Spleen (tissue), 11 donors: ENCODE measurements at regions not wholly inside any gene's neighbourhood (a gene's known extent, or its start where the extent isn't known, plus 50 kb on each side); places are given as distances from the start of the nearest gene placed in this dataset.

ENCODE experiments used
- DNase-seq: peaks from one replicate; pipeline ENCODE4 v3.0.0-alpha.2; 2020
- H3K27ac ChIP-seq, 8 donors: fragments of 200-600 bp; sonication (generic) in 7 of 8; 1 replicate in 4 of 8; 2 replicates in 4 of 8; pipeline versions ENCODE4 v1.5.0 to v1.8.0; 2016 to 2021; ENCODE audit warnings: inconsistent platforms in 4 of 8, mild to moderate bottlenecking in 4 of 8, moderate library complexity in 1 of 8
- H3K27me3 ChIP-seq, 7 donors: fragments of 200-600 bp; sonication (generic) in 6 of 7; replicated peaks in 1 of 7; 1 replicate in 4 of 7; 2 replicates in 3 of 7; pipeline versions ENCODE4 v1.5.0 to v1.8.0; 2016 to 2021; ENCODE audit warnings: inconsistent platforms in 3 of 7, mild to moderate bottlenecking in 1 of 7
- H3K36me3 ChIP-seq, 6 donors: fragments of 200-600 bp; sonication (generic) in 5 of 6; 1 replicate in 4 of 6; 2 replicates in 2 of 6; pipeline versions ENCODE4 v1.5.0 to v1.8.0; 2016 to 2021; ENCODE audit warnings: inconsistent platforms in 2 of 6
- H3K4me1 ChIP-seq, 6 donors: fragments of 200-600 bp; sonication (generic) in 5 of 6; 1 replicate in 3 of 6; 2 replicates in 3 of 6; pipeline versions ENCODE4 v1.5.0 to v1.8.0; 2016 to 2021; ENCODE audit warnings: inconsistent platforms in 3 of 6
- H3K4me3 ChIP-seq, 8 donors: fragments of 200-600 bp; sonication (generic) in 7 of 8; 1 replicate in 4 of 8; 2 replicates in 4 of 8; pipeline versions ENCODE4 v1.5.0 to v1.8.0; 2016 to 2021; ENCODE audit warnings: inconsistent platforms in 4 of 8, mild to moderate bottlenecking in 4 of 8, moderate library complexity in 2 of 8
- H3K9me3 ChIP-seq, 8 donors: fragments of 200-600 bp; sonication (generic) in 7 of 8; 1 replicate in 4 of 8; 2 replicates in 4 of 8; pipeline versions ENCODE4 v1.5.0 to v1.8.0; 2016 to 2021; ENCODE audit warnings: inconsistent platforms in 4 of 8
- CTCF ChIP-seq, 11 experiments: fragments of 200-600 bp in 7 of 11; fragments of 450-650 bp in 4 of 11; sonication (generic) in 4 of 11; IDR thresholded peaks in 8 of 11; conservative IDR thresholded peaks in 3 of 11; 1 replicate in 7 of 11; 2 replicates in 4 of 11; pipeline versions ENCODE4 v1.4.0 to v1.8.0; 2016 to 2021; ENCODE audit warnings: antibody characterized with exemption in 11 of 11, inconsistent platforms in 4 of 11, mild to moderate bottlenecking in 1 of 11
- POLR2A ChIP-seq, 3 donors: fragments of 450-650 bp; IDR thresholded peaks; one replicate each; pipeline ENCODE4 v1.5.1; 2017; ENCODE audit warnings: antibody characterized with exemption in 3 of 3, mild to moderate bottlenecking in 1 of 3
- POLR2AphosphoS5 ChIP-seq, 3 donors: sonication (generic); formaldehyde crosslinking; IDR thresholded peaks; one replicate each; pipeline ENCODE4 v1.5.1; 2017; ENCODE audit warnings: antibody characterized with exemption in 3 of 3
- WGBS, 5 donors: extraction: QIAGEN DNeasy Blood & Tissue Kit in 3 of 5; methylation state at CpG; one replicate each; pipeline versions ENCODE4 v1.1.5 to v1.1.7; 2013 to 2018; 5-methylcytosine and 5-hydroxymethylcytosine counted together
- intact Hi-C: fragments of 100-400 bp; cut with DNase I; formaldehyde crosslinking; loops from one replicate; pipeline ENCODE4 v1.15.0; 2023; ENCODE audit warnings: low total_unique reads
- donor health status: healthy with polysubstance abuse.
- donor health status: DM: no; HTN: no; CAD: no; lungs with moderate emphysema.
- donor health status: DM: no; HTN: no; CAD: no.
- donor health status: Bipolar disorder and iron deficiency.
- donor health status: healthy.
- donor health status: DM: no; HTN: no; CAD: no.
- donor health status: DM: yes; HTN: yes; CAD: no.

GRCh38 chr17:73936908-73937627 lies 266.4 kb upstream of the RPL38 start:
- Histone ChIP-seq H3K4me3 (no peak overlapping the region), H3K36me3 (no peaks in the 10 kb centered on the region), H3K27me3 (peaks cover 0 to 9% (median 0%) of the 10 kb centered on the region in 7 donors), H3K27ac (no peak overlapping the region), H3K9me3 (no peaks in the 10 kb centered on the region), H3K4me1 (peaks cover 0 to 7% (median 0%) of the 10 kb centered on the region in 6 donors)
- intact Hi-C loops, result no loop called here
- no peak for DNase-seq
- TF ChIP-seq POLR2AphosphoS5 (IDR thresholded peaks at IDR 0.05) (no peak), CTCF (IDR thresholded peaks at IDR 0.05 in 8 of 11, conservative IDR thresholded peaks at IDR 0.05 in 3 of 11) (no peak), POLR2A (IDR thresholded peaks at IDR 0.05) (no peak)
- WGBS, 5 donors, result 85 to 88% (median 86%) methylated on average over 8 of the region's 8 CpGs

- intact Hi-C loops, result no loop called here
- H3K27ac ChIP-seq, result no peak overlapping the region
- H3K27me3 ChIP-seq, result peaks cover 0 to 11% (median 0%) of the 10 kb centered on the region in 7 donors
- DNase-seq, result no peak
- no peaks in the 10 kb centered on the region for H3K9me3 ChIP-seq
- H3K4me3 ChIP-seq, result no peak overlapping the region
- 78 to 91% (median 88%) methylated on average over 2 of the region's 2 CpGs for WGBS, 5 donors
- H3K36me3 ChIP-seq, result no peaks in the 10 kb centered on the region
- no peak for TF ChIP-seq POLR2A (IDR thresholded peaks at IDR 0.05)
- TF ChIP-seq CTCF (IDR thresholded peaks at IDR 0.05 in 8 of 11, conservative IDR thresholded peaks at IDR 0.05 in 3 of 11), result no peak
- no peak for TF ChIP-seq POLR2AphosphoS5 (IDR thresholded peaks at IDR 0.05)
- peaks cover 0 to 6% (median 0%) of the 10 kb centered on the region in 6 donors for H3K4me1 ChIP-seq
Measured at GRCh38 chr17:73938706-73939105, 264.8 kb upstream of the RPL38 start.

- H3K4me1 ChIP-seq, result no peaks in the 10 kb centered on the region
- 57 to 77% (median 73%) methylated on average over 8 of the region's 8 CpGs for WGBS, 5 donors
- H3K4me3 ChIP-seq, result no peak overlapping the region
- H3K36me3 ChIP-seq, result no peaks in the 10 kb centered on the region
- no peak overlapping the region for H3K27ac ChIP-seq
- peaks cover 0 to 15% (median 0%) of the 10 kb centered on the region in 7 donors for H3K27me3 ChIP-seq
- H3K9me3 ChIP-seq, result no peaks in the 10 kb centered on the region
- TF ChIP-seq POLR2AphosphoS5 (IDR thresholded peaks at IDR 0.05) (no peak), POLR2A (IDR thresholded peaks at IDR 0.05) (no peak), CTCF (IDR thresholded peaks at IDR 0.05 in 8 of 11, conservative IDR thresholded peaks at IDR 0.05 in 3 of 11) (no peak)
- no peak for DNase-seq
- intact Hi-C loops, result no loop called here
Measured at GRCh38 chr17:73939806-73940205, 263.7 kb upstream of the RPL38 start.

- no peak for DNase-seq
- no peaks in the 10 kb centered on the region for H3K36me3 ChIP-seq
- TF ChIP-seq CTCF (IDR thresholded peaks at IDR 0.05 in 8 of 11, conservative IDR thresholded peaks at IDR 0.05 in 3 of 11) (no peak), POLR2A (IDR thresholded peaks at IDR 0.05) (no peak), POLR2AphosphoS5 (IDR thresholded peaks at IDR 0.05) (no peak)
- peaks cover 0 to 19% (median 0%) of the 10 kb centered on the region in 7 donors for H3K27me3 ChIP-seq
- intact Hi-C loops, result no loop called here
- no peak overlapping the region for H3K4me3 ChIP-seq
- 40 to 83% (median 75%) methylated on average over 1 to 3 of the region's 3 CpGs for WGBS, 5 donors
- H3K9me3 ChIP-seq, result no peaks in the 10 kb centered on the region
- no peaks in the 10 kb centered on the region for H3K4me1 ChIP-seq
- H3K27ac ChIP-seq, result no peak overlapping the region
Measured at GRCh38 chr17:73940511-73940910, 263.0 kb upstream of the RPL38 start.
